Stimulated activated CD4-positive, alpha-beta T cell treated with anti-CD3 and anti-CD28 coated beads, TNF-alpha, amount 100 ng/mL, for 1 hour (primary cell): ENCODE measurements at regions not wholly inside any gene's neighbourhood (a gene's known extent, or its start where the extent isn't known, plus 50 kb on each side); places are given as distances from the start of the nearest gene placed in this dataset.

Source experiments
- DNase-seq, 3 donors: peaks; one replicate each; pipeline ENCODE4 v3.0.0-alpha.2; 2020; ENCODE audit warnings: low read depth in 3 of 3, low spot score in 1 of 3

DNA sequence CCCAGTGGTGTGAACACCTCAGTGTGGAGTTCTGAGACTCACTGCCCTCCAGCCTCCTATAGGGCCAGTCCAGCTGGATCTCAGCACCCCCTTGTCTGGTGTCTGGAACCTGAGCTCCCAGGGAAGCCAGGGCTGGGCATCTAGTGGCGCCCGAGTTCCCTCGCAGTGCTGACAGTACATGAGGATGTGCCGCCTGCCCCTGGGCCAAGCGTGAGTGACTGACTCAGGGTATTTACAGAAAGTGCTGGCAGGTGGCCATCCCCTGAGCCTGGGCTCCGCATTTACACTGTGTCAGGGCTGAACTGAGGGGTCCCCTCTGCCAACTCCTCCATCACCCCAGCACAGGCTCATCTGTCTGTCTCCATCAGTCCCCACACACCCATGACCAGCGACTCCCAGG lies 185.3 kb downstream of the BRD1 start:
- DNase-seq, result no peak

DNA sequence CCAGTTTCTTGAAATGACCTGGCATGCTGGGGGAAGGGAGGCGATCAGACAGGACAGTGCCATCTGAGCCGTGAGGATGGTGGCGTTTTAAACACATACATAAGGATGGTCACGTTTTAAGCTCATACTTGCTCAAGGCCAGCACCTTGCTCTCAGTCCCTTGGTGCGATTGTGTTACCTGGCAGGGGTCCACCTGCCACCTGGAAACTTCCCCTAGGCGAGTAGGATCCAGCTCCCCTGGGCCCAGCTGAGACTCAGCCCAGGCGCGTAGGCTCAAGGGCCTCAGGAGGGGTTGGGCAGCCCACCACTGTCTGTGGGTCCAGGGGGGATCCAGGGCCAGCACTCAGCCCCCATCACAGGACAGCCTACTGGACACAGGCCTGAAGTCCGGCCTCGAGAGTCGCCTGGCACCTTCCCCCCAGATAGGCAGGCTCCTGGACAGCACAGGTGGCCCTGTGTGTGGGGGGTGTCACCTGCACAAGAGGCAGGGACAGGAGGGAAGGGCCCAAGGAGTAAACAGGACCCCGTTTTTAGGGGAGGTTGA lies 185.8 kb downstream of the BRD1 start:
- no peak for DNase-seq

DNA sequence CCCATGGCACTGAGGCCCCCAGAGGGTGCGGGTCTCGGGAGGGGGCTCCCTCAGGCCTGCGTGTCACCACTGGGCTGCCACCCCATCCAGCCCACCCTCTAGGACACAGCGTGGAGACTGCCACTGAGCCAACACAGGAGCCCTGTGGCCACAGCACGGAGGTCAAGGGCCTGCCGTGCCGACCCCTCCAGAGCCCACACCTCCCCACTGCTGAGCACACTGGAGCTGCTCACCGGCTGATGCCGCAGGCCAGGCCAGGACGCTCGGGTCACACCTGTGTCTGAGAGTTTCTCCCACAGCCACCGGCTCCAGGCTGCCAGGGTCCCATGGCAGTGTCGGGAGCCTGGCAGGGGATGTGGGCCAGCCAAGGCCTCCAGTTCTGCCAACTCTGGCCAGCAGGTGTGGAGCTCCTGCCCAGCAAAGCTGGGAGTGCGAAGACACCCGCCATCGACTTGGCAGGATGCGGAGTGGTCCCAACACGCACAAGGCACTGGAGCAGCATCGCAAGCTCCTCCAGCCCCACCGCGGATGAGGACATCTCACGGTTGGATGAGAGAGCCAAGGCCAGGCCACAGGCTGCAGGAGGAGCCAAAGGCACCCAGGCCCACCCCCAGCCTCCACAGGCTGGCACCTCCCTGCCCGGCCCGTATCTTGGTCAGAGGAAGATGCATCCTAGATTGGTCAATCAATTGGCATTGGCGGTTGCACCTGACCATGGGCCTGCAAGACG lies 187.1 kb downstream of the BRD1 start:
- no peak for DNase-seq

DNA sequence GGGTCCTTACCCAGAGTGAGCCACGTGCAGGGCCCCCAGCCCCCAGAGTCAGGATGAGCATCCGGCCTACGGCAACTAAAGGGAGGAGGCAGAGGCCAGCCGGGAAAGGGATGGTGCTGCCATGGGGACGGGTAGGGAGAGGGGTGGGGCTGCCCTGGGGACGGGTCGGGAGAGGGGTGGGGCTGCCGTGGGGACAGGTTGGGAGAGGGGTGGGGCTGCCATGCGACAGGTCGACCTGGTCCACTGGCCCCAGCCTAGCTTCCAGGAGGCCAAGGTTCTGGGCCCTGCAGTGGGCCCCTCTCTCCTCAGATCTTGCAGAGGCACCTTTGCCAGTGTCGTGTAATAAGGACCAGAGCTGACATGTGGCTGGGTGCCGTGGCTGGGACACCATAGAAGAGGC lies 187.7 kb downstream of the BRD1 start:
- no peak for DNase-seq

DNA sequence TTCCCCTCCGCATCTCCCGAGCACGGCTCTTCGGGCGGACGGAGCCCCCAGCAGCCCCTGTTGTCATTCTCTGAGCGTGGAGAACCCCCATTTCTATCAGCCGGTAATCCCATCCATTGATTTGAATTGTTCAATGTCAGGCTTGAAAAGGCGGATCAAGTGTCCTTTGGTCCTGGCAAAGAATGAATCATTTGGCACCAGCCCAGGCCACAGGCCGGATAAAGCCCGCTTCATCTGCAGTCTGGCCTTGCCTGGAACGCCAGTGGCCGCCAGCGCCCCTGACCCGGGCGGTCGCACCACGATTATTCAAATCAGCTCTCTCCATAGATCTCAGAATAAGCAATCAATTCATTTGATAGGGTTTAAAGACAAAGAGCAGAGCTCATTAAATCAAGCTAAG lies 188.9 kb downstream of the BRD1 start:
- no peak for DNase-seq

DNA sequence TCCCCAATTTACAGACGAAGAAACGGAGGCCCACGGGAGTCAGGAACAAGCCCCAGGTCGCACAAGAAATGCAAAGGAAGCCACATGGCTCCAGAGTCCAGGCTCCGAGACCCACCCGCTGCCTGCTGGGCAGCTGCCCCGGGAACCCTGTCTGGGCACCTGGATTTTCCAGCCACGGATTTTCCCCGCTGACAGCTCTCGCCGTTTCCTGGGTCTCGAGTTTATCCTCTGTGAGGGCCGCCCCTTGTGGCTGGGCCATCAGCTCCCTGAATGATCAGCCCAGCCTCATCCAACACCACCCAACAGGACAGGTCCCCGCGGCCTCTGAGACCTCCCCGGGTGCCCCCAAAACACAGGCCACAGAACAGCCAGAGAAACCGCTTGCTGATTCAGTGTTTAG lies 189.7 kb downstream of the BRD1 start:
- DNase-seq, result no peak

DNA sequence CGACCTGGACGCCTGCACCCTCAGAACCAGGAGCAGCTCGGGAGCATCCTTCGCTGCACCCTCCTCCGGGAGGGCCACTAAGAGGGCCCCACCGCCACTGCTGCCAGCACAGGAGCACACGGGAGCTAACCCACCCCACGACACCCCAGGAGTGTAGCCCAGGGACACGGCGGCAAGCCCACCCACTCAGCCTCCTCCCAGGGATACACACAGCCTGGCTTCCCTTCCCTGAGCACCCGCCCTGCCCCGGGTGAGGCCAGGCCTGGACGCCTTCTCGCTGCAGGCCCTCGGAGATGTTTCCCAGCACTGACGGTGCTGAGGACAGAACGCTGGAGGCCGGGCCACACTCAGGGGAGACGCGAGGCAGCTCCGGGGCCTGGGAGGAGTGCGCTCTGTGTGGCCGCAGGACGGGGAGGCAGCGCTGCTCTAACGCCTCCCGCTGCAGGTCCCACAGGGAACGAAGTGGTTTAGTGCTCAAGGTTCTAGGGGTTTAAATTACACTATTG lies 190.4 kb downstream of the BRD1 start:
- no peak for DNase-seq

DNA sequence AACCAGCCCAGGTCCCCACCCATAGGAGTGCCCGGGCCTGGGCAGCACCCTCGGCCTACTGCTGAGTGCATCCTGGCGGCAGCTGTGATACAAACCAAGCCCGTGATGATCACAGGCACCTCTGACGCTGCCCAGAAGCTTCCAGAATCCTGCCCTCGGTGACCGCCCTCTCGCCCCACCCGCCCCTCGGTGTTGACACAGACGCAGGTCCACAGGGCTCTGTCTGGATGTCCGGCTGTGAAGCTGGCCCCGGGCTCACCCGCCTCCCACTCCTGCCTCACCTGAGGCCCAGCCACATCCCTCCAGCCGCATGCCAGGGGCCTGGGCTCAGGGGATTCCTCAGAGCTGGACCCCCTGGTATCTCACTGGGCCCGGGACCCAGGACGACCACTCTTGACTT lies 191.0 kb downstream of the BRD1 start:
- DNase-seq, result no peak

DNA sequence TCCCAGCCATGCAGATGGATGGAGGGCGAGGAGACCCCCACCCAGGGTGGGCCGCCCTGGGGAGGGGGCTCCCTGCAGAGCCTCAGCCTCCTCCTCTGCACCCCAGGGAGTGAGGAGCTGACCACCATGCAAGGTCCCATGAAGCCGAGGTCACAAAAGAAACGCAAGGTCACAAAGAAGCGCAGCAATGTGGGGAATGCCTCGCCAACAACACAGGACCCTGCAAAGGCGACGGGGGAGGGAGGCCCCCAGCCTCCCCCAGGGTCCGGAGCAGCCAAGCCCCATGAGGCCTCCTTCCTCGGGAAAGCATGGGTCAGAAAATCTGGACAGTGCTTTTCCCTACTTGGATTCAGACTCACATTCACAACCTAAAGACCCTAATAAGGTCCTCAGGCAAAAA lies 191.5 kb downstream of the BRD1 start:
- DNase-seq, result no peak

DNA sequence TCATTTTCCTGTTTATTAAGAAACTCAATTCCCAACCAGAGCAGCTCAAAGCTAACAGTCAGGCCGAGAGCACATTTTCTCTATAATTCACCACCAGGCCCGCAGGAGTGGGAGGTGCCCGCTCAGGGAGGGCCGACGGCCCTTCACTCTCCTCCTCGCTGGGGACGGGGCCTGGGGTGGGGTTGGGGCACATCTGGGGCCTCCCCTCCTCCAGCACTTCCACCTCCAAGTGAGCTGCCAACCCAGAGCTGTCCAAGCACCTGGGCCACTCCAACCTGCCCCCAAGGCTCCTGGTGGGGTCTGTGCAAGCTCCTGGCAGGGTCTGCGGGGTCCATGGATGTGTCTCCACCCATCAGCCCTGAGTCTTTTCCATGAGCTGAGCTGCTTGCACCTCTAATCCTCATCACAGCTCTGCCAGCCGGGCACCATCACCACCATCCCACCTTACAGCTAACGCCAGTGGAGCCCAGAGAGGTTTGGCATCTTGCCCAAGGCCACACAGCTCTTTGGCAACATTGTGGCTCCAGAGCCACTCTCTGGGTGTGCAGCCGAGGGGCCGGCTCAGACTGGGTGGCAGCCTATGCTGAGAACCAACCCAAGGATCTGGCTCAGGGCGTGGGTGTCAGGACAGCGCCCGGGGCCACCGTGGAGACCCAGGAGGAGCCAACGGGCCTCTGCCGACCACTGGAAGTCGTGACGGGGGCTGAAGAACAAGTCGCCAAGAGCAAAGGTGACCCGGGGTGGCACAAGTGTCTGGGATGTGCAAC lies 193.5 kb downstream of the BRD1 start:
- DNase-seq, result no peak

DNA sequence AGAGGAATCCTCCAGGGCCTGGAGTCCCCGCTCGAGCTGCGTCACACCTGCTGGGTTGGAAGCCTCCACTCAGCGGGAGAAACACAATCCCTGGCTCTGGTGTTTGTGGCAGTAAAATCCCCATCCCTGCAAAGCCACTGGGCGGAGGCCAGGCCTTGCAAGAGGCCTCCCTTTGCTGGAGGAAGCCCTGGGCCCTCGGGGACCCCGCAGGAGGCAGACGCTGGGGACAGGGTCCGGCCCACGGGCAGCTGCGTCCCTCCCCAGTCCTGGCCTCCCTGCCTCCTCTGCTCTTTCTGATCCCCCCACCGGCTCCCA lies 194.7 kb downstream of the BRD1 start:
- DNase-seq, result no peak

DNA sequence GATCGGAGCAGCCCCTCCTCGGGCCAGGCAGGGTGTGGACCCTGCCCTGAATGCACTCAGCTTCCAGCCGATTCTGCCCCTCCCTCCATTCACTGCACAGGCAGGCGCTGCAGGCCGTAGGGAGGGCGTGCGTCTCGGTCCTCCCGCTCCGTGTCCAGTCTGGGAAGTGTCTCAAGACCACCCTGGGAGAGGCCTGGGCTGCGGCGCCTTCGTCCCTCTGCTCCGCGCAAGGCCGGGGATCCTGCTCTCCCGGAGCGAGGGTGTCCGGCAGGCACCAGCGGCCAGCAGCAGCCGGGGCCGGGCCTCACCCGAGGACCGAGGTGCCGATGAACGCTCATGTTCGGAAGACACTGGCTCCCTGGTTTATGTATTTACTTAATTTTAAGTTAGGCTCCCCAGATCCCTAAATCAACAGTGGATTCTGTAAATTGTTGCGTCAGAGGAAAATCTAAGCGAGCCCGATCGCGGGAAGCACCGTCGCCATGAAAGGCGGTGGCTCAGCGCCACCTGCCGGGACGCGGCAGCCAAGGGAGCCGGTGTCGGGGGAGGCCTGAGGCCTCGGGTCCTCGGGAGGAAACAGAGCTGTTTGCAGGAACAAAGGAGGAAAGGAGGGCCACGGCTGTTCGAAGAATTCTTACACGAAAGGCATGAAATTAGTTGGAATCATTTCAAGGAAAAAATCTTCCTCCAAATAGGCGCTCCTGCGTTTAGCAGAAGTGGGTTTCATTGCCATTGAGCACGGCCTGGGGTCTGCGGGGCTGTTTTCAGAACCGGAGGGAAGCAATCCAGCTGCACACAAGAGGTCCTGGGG lies 195.3 kb downstream of the BRD1 start:
- no peak for DNase-seq

DNA sequence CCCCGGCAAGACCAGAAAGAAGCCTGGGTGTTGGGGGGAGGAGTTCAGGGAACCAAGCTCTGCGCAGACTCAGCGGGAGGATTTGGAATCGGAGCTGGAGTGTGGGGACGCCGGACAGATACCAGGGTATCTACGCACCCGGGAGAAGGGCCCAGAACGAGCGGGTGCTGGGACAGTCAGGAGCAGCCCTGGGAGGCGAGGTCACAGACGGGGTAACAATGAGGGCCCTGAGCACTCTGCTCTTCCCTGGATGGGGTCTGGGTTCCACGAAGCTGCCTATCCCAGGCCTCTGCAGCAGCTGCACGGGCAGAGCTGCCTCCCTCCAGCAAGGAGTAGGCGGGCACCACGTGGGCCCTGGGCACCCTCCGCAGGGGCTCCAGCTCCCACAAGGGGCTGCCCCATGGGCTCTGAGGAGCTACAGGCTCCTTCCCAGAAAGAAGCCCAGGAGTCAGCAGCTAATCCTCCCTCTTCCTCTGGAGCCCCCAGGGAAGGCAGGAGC lies 197.2 kb downstream of the BRD1 start:
- DNase-seq, result no peak

DNA sequence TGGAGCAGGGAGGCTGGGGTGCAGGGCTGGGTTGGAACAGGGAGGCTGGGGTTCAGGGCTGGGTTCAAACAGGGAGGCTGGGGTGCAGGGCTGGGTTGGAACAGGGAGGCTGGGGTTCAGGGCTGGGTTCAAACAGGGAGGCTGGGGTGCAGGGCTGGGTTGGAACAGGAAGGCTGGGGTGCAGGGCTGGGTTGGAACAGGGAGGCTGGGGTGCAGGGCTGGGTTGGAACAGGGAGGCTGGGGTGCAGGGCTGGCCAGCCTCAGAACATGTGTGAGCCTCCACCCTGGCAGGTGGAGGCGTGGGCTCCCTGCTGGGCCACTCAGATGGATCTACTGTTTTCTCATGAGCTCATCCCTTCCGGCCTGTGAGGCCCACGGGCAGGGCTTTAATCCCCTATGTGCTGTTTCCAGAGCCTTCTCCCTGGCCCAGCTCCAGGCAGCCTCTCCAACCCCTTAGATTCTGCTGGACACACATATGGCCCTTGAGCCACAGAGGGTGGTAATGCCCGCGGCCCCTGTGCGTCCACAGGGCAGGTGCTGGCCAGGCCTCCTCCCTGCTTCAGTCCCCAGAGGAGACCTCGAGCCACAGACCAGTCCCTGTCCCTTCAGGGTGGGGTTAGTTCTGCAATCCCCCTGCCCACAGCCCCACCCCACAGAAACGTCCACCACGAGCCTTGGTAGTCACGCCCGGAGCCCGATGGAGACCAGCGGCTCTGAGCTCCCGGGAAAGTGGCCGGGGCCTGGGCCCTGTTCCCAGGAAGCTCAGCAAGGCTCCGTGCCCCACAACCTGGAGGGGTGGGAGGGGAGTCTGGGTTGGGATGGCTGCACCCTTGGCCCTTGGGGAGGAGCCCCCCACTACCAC lies 197.9 kb downstream of the BRD1 start:
- no peak for DNase-seq

DNA sequence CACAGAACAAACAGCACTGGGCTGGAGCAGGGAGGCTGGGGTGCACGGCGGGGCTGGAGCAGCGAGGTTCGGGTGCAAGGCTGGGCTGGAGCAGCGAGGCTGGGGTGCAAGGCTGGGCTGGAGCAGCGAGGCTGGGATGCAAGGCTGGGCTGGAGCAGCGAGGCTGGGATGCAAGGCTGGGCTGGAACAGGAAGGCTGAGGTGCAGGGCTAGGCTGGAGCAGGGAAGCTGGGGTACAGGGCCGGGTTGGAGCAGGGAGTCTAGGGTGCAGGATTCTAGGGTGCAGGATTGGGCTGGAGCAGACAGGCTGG lies 198.5 kb downstream of the BRD1 start:
- DNase-seq, result no peak

DNA sequence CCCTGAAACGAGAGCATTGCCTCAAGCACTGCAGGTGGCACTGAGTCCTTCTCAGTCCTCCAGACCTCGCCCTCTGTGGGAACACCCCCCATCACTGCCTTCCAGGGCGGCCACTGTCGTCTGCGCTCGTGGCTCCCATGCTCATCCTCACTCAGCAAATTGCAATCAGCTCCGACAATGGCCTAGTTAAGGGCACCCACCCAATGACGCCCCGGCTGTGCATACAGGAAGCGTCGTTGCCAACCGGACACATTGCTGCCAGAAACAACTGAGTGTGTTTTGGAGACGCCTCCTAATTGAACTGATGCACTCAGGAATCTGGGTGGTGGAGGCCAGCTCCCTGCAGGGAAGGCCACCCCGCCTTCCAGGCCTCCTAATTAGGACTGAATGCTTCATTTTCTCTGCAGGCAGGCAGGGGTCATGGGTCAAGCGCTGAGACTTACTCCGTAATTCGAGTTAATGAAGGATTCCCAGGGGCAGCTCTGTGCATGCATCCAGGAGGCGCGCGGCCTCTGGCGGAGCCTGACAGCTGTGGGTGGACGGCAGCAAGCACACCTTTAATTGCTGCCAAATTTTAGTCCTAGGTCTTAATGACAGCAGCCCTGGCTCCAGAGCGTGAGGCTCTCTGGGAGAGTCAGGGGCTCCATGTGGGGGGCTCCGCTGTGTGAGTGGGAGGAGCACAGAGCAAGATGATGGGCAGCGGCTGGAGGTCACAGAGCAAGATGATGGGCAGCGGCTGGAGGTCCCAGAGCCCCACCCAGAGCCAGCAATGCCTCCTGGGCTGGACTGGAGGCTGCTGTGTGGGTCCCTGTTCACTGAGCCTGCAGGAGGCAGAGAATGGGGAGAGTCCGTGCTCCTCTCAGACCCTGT lies 199.0 kb downstream of the BRD1 start:
- DNase-seq, result no peak

DNA sequence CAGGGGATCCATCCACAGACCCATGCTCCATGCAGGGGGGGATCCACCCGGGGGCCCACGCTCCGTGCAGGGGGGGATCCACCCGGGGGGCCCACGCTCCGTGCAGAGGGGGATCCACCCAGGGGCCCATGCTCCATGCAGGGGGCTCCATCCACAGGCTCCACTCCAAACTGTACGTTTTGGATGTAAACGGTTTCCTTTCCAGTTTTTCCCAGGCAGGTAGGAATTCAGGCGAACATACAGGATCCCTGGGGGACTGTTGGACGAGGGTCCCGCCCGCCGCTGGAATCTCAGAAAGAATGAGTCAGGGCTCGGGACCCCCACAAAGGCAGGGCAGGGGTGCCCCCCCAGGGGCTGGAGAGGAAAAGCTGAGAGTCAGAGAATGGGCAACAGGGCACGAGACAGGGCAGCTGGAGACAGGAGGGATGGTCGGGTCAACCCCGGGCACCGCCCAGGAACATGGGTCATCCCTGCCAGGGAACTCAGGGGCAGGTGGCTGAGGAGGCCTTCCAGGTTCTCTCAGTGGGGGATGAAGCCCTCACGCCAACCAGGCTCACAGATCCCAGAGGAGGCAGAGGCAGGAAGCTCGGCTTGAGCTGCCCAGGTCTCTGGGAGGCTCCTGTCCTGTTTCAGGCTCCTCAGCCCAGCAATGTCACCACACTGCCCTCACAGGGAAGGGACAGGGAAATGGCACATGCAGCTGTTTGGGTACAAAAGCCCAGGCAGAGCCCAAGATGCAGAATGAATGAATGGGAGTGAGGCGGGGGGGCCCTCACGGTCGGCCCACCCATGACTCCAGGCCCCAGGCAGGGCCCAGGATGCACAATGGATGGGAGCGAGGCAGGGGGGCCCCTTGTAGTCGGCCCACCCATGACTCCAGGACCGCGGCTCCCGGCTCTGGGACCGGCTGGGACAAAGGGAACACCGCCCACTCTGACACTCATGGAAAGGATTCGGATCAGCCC lies 200.2 kb downstream of the BRD1 start:
- DNase-seq, result no peak

DNA sequence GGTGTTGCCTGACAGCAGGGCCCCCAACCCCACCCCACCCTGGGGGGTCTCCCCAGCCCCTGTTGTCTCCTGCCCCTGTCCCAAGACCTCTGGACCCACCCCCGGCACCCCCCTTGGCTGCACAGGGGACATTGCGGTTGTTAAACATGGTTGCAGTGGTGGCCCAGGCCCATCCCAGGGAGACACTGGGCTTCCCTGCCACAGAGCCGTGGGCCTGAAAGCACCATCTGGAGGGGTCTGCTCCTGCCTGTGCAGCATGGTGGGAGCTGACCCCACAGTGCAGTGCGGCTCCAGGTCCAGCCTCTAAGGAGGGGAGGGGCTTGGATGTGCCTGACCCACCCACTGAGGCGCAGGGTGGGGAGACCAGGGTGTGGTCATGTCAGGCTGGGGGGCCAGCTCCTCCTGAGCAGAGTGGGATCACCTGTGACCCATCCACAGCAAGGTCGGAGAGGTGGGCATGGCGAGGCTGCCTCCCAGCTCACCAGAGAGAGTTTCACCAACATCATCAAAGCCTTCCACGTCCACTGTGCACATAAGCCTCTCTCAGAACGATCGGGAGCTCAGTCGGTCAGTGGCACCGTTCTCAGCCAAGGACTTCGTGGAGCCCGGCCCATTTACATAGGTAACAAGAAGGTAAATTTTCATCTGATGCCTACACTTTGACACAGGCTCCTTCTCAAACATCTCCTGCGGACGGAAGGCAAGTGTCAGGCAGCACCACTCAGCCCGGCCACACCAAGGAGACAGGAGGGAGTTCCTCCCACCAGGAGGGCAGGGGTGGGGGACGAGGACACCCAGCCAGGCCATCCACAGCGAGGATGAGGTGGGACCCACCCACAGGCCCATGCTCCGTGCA lies 201.1 kb downstream of the BRD1 start:
- no peak for DNase-seq
